A673 (cell line): ENCODE measurements at regions not wholly inside any gene's neighbourhood (a gene's known extent, or its start where the extent isn't known, plus 50 kb on each side); places are given as distances from the start of the nearest gene placed in this dataset.

ENCODE experiments used
- CTCF ChIP-seq: fragments of 300-800, 200-600 bp; sonication (generic); conservative IDR thresholded peaks from 2 replicates; pipeline ENCODE4 v1.5.1; 2017; ENCODE audit warnings: low read depth, mild to moderate bottlenecking, antibody characterized with exemption, low read length, moderate library complexity, mixed read lengths
- EZH2 ChIP-seq: fragments of 200-600 bp; sonication (generic); IDR thresholded peaks from 2 replicates; pipeline ENCODE4 v1.6.1; 2017; ENCODE audit warnings: borderline replicate concordance, low read depth, mild to moderate bottlenecking, mixed read lengths, antibody characterized with exemption, low read length; ENCODE audit not compliant: poor library complexity, severe bottlenecking

- TF ChIP-seq CTCF (no peak), EZH2 (no peak)
Observed at GRCh38 chr18:41504316-41504715, 450.7 kb upstream of the PIK3C3 start.
